Uterus (tissue), 3 donors: ENCODE measurements at regions not wholly inside any gene's neighbourhood (a gene's known extent, or its start where the extent isn't known, plus 50 kb on each side); places are given as distances from the start of the nearest gene placed in this dataset.

Experiments
- DNase-seq, 2 donors: peaks; one replicate each; pipeline ENCODE4 v3.0.0-alpha.2; 2019 to 2020
- H3K27ac ChIP-seq, 2 donors: fragments of 200-600 bp; sonication (generic); 1 replicate in 1 of 2; 2 replicates in 1 of 2; pipeline ENCODE4 v1.5.1; 2016 to 2018
- H3K27me3 ChIP-seq, 2 donors: fragments of 200-600 bp; sonication (generic); one replicate each; pipeline ENCODE4 v1.5.1; 2018 to 2019; ENCODE audit warnings: control low read depth in 1 of 2
- H3K36me3 ChIP-seq, 2 donors: fragments of 200-600 bp; sonication (generic); one replicate each; pipeline ENCODE4 v1.5.1; 2019; ENCODE audit warnings: control low read depth in 1 of 2
- H3K4me1 ChIP-seq, 2 donors: fragments of 200-600 bp; sonication (generic); one replicate each; pipeline ENCODE4 v1.5.1; 2018 to 2019; ENCODE audit warnings: control low read depth in 1 of 2
- H3K4me3 ChIP-seq, 2 donors: fragments of 200-600 bp; sonication (generic); 1 replicate in 1 of 2; 2 replicates in 1 of 2; pipeline ENCODE4 v1.5.1; 2018 to 2019; ENCODE audit warnings: mild to moderate bottlenecking in 1 of 2
- H3K9me3 ChIP-seq, 2 donors: fragments of 200-600 bp; sonication (generic); one replicate each; pipeline ENCODE4 v1.5.1; 2019; ENCODE audit warnings: control low read depth in 1 of 2
- POLR2A ChIP-seq, 2 donors: fragments of 450-650 bp; IDR thresholded peaks; one replicate each; pipeline ENCODE4 v1.6.1; 2016; ENCODE audit warnings: antibody characterized with exemption in 2 of 2, mild to moderate bottlenecking in 1 of 2, moderate library complexity in 1 of 2
- intact Hi-C: fragments of 100-400 bp; cut with DNase I; formaldehyde crosslinking; loops from one replicate; pipeline ENCODE4 v1.15.1; 2023; ENCODE audit warnings: low total_unique reads
- TF ChIP-seq, protein P1 (sequence below), 4 experiments: fragments of 200-600 bp in 2 of 4; fragments of 450-650 bp in 2 of 4; sonication (generic) in 2 of 4; IDR thresholded peaks; one replicate each; pipeline ENCODE4 v1.5.1; 2016 to 2019; ENCODE audit warnings: antibody characterized with exemption in 4 of 4, mild to moderate bottlenecking in 2 of 4, moderate library complexity in 1 of 4
- donor health status: DM: yes; HTN: yes; CAD: no.

- Histone ChIP-seq H3K4me1 (no peaks in the 10 kb centered on the region), H3K27ac (no peak overlapping the region), H3K36me3 (no peaks in the 10 kb centered on the region), H3K4me3 (no peak overlapping the region), H3K9me3 (no peaks in the 10 kb centered on the region), H3K27me3 (no peaks in the 10 kb centered on the region)
- DNase-seq = no peak
- intact Hi-C loops = no loop called here
- TF ChIP-seq, protein P1, sequence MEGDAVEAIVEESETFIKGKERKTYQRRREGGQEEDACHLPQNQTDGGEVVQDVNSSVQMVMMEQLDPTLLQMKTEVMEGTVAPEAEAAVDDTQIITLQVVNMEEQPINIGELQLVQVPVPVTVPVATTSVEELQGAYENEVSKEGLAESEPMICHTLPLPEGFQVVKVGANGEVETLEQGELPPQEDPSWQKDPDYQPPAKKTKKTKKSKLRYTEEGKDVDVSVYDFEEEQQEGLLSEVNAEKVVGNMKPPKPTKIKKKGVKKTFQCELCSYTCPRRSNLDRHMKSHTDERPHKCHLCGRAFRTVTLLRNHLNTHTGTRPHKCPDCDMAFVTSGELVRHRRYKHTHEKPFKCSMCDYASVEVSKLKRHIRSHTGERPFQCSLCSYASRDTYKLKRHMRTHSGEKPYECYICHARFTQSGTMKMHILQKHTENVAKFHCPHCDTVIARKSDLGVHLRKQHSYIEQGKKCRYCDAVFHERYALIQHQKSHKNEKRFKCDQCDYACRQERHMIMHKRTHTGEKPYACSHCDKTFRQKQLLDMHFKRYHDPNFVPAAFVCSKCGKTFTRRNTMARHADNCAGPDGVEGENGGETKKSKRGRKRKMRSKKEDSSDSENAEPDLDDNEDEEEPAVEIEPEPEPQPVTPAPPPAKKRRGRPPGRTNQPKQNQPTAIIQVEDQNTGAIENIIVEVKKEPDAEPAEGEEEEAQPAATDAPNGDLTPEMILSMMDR (IDR thresholded peaks at IDR 0.05) = no peak
- TF ChIP-seq POLR2A (IDR thresholded peaks at IDR 0.05) = no peak
Observed at GRCh38 chr5:116378007-116378776, 196.4 kb downstream of the SEMA6A start.

DNA sequence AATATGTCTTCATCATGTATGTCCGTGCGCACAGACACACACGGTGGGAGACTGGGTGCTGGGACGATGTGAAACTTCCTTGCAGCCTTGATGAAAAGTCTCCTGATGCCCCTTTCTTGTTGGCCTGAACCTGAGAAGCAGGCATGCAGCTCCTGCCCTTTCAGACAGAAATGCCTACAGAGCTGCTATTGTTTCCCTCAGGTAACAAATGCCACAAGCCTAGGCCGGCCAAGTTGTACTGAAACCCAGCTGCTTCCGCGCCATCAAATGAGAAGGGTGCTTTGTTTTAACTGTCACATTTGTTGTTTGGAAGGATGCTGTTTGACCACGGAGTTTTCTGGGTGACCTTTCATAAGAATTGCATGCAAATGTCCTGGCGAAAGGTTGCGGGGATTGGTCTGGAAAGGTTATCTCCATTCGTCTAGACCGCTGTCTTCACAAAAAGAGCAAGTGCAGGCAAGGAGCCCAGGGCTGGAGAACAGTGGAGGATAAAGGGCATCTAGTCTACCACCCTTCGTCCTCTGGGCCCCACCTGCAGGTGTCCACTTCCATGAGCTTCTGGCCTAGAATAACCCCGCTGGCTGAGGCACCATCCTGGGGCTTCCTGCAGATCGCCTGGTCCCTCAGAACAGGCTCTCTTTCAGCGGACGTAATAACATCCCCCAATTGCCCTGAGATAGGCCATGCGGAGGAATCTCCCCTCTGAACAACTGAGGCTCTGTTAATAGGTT, 197.2 kb downstream of the SEMA6A start:
- no peak for TF ChIP-seq POLR2A (IDR thresholded peaks at IDR 0.05)
- TF ChIP-seq, protein P1 (IDR thresholded peaks at IDR 0.05) = no peak
- H3K27me3 ChIP-seq = no peaks in the 10 kb centered on the region
- no peaks in the 10 kb centered on the region for H3K4me1 ChIP-seq
- H3K27ac ChIP-seq = no peak overlapping the region
- no peak overlapping the region for H3K4me3 ChIP-seq
- H3K9me3 ChIP-seq = no peaks in the 10 kb centered on the region
- intact Hi-C loops = no loop called here
- no peaks in the 10 kb centered on the region for H3K36me3 ChIP-seq
- no peak for DNase-seq

- H3K9me3 ChIP-seq = no peaks in the 10 kb centered on the region
- no peaks in the 10 kb centered on the region for H3K27me3 ChIP-seq
- no peak overlapping the region for H3K4me3 ChIP-seq
- H3K36me3 ChIP-seq = no peaks in the 10 kb centered on the region
- H3K27ac ChIP-seq = peak overlapping the region in 1 of 2 donors; percentile 3
- H3K4me1 ChIP-seq = no peaks in the 10 kb centered on the region
- intact Hi-C loops = no loop called here
- no peak for DNase-seq
- TF ChIP-seq, protein P1 (IDR thresholded peaks at IDR 0.05) = no peak
- TF ChIP-seq POLR2A (IDR thresholded peaks at IDR 0.05) = no peak
Observed at GRCh38 chr5:116375926-116376325, 198.7 kb downstream of the SEMA6A start.

GRCh38 chr5:116374434-116374852, 200.2 kb downstream of the SEMA6A start:
- H3K36me3 ChIP-seq = no peaks in the 10 kb centered on the region
- TF ChIP-seq, protein P1 (IDR thresholded peaks at IDR 0.05) = no peak
- no peak for TF ChIP-seq POLR2A (IDR thresholded peaks at IDR 0.05)

More at GRCh38 chr5:116374434-116374852, 200.2 kb downstream of the SEMA6A start:
- intact Hi-C loops = no loop called here
- no peak for DNase-seq
- H3K9me3 ChIP-seq = no peaks in the 10 kb centered on the region
- H3K27me3 ChIP-seq = no peaks in the 10 kb centered on the region
- H3K4me1 ChIP-seq = no peaks in the 10 kb centered on the region
- H3K4me3 ChIP-seq = no peak overlapping the region
- no peak overlapping the region for H3K27ac ChIP-seq
